NCI-H1436 (cell line): ENCODE measurements at regions not wholly inside any gene's neighbourhood (a gene's known extent, or its start where the extent isn't known, plus 50 kb on each side); places are given as distances from the start of the nearest gene placed in this dataset.

Experiments used
- DNase-seq: peaks from one replicate; lab custom pipeline; 2025; lab: John Stamatoyannopoulos, UW

- DNase-seq = no peak
Observed at GRCh38 chr4:125365731-125366130, 51.0 kb downstream of the FAT4 start.

- no peak for DNase-seq
Observed at GRCh38 chr4:125368146-125368545, 53.4 kb downstream of the FAT4 start.

DNA sequence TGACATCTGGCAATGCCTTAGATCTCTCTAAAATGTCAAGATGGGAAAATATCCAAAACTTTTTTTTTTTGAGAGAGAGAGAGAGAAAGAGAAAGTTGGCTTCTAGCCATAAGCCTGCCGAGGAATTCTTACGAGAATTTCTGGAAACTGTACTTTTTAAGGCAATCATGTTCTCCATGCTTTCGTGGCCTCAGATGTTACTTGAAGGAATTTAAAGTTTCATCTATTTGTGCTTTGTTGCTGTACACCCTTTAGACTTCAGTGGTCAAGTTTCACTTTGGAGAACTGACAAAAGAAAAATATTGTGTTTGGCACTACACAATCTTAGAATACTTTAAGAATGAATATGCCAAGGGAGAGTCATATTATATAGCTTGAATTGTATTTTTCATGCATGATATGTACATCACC, 53.9 kb downstream of the FAT4 start:
- no peak for DNase-seq

DNA sequence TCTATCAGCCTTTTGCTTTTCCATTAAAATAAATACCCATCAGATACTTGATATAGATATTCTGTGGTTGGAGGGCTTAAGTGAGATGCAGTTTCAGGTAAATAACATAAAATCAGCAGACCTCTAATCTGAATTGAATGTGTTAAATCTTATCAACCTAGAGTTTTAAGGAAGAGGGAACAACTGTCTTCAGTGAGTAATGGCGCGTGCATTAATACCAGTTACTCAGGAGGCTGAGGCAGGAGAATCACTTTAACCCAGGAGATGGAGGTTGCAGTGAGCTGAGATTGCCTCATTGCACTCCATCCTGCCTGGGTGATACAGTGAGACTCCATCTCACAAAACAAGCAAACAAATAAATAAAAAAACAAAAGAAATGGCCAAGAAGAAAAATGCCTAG, 54.3 kb downstream of the FAT4 start:
- no peak for DNase-seq

GRCh38 chr4:125370478-125370877, 55.7 kb downstream of the FAT4 start:
- no peak for DNase-seq

DNA sequence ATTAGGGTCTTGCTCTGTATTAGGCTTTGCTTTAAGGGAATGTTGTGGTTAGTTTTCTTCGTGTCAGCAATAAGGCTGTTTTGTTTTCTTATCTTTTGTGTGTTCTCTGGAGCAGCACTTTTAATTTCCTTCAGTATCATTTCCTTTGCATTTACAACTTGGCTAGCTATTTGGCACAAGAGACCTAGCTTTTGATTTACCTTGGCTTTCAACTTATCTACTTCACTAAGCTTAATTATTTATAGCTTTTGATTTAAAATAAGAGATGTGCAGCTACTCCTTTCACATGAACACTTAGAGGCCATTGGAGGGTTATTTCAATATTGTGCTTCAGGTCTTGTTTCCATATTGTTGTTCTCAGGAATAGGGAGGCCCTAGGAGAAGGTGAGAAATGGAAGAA, 68.2 kb downstream of the FAT4 start:
- no peak for DNase-seq

DNA sequence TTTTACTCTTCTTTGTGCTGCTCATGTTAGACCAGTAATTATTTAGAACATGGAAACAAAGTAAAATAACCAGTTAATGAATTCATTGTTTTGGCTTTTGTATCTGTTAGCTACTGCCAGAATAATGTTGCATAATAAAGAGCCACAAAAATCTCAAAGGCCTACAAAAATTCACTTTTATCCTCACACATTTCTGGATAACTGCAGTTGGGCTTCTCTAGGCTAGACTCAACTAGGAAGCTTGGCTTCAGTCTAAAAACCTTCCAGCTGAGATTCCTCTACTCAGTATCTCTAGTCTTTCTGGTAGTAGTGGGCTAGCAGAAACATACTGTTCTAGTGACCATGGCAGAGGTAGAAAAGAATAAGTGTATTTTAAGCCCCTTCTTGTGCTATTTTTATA, 73.0 kb downstream of the FAT4 start:
- no peak for DNase-seq

DNA sequence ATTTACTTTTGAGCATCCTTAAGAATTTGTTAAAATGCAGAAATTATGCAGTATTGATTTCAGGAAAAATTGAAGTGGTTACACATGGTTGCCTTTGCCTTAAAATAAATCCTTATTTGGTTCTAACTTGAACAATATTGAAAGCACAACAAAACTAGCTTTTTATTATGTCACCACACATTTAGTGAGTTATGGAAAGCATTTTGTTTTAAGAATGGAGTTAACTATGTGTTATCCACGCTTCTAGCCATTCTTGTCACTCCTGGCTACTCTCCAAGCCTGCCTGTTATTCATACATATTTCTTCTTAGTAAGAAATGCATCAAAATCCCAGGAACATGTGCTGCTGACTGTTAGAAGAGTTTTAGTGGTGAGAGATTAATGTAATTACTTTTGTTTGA, 73.9 kb downstream of the FAT4 start:
- DNase-seq = no peak

GRCh38 chr4:125389713-125390112, 75.0 kb downstream of the FAT4 start:
- no peak for DNase-seq

DNA sequence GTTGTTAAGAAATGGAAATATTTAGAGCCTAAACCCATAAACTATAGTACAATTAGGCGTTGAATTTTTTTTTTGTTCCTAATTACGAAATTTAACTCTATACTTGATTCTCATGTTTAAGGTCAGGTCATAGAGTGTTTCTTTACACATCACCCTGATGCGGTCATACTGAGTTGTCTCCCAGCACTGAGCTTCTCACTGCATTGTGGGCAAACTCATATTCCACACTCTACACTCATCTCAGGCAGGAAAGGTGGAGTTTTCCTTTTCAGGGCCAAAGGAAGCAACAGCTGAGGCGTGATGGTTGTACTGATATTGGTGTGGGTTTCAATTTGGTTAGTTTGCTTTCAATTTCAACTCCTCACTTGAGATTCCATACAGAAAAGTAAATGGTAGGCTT, 75.4 kb downstream of the FAT4 start:
- DNase-seq = no peak

DNA sequence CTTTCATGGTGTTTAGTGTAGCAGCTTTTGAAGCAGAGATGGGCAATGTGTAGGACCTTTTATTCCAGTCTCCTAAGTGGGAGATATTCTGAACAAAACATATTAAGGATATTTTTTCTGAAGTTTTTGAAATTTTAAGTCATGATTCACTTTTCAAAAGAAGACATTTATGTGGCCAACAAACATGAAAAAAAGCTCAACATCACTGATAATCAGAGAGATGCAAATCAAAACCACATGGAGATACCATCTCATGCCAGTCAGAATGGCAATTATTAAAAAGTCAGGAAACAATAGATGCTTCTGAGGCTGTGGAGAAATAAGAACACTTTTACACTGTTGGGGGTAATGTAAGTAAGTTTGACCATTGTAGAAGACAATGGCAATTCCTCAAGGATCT, 76.0 kb downstream of the FAT4 start:
- DNase-seq = no peak

GRCh38 chr4:125392694-125393093, 77.9 kb downstream of the FAT4 start:
- DNase-seq = no peak

DNA sequence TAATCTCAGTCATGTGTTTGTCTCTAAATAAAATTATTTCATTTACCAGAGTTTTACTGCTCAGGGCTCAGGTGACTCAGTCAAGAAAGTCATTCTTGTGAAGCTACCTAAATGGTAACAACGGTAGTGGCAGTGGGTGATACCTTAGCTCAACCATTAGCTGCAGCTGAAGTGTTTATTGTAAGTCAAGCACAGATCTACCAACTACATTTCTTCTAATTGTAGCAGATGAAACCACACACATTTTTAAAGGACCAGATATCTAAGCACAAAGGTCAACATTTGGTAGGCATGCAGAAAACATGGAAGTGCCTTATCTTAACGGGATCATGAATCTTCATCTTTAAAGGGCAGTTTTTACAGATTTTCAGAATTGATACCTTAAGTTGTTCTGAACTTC, 79.1 kb downstream of the FAT4 start:
- DNase-seq = no peak

DNA sequence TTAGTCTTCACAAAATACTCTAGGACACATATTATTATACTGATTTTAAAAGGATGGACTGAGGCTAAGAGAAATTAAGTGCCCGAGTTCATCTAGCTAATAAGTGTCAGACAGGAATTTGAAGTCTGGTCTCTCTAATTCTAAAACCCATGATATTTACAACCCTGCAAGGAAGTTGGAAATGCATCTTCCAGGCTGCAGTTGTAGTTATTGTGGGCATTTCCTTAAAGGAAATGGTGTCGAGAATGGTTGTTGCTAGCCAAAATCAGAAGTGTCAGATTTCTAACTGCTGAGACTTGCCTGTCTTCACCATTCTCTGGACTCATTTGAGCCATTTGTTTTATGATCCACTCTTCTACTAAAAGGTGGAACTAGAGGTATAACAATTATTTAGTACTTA, 82.5 kb downstream of the FAT4 start:
- DNase-seq = no peak

DNA sequence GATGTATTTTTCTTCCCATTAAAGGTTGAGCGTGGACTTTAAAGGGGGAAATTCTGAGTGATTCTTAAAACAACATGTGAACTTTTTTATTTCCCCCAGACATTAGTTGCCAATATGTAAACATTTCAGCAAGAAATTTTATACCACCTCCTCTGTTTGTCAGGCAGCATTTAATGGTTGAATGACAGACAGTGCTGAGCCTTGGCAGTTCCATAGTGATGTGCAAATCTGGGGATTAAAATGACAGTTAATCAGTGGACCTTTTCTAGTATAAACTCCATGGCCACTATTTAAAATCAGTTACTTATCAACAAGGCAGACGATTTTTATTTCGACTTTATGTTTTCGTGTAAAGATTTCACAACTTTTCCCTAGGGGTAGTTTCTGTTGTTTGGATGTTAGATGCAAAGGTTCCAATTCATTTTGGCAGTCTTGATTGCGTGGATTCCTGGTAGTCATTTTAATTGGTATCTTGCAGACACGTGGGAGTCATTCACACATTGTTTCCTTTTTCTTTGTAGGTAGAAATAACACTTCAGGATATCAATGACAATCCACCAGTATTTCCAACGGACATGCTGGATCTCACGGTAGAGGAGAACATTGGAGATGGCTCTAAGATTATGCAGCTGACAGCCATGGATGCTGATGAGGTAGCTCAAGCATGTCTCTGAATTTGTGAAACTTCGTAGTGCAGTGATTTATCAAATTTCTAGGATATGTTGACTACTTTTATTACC, 83.7 kb downstream of the FAT4 start:
- no peak for DNase-seq

- DNase-seq = no peak
Observed at GRCh38 chr4:125400756-125401155, 86.0 kb downstream of the FAT4 start.

- no peak for DNase-seq
Observed at GRCh38 chr4:125401784-125402183, 87.0 kb downstream of the FAT4 start.

GRCh38 chr4:125420526-125420925, 105.8 kb downstream of the FAT4 start:
- no peak for DNase-seq

DNA sequence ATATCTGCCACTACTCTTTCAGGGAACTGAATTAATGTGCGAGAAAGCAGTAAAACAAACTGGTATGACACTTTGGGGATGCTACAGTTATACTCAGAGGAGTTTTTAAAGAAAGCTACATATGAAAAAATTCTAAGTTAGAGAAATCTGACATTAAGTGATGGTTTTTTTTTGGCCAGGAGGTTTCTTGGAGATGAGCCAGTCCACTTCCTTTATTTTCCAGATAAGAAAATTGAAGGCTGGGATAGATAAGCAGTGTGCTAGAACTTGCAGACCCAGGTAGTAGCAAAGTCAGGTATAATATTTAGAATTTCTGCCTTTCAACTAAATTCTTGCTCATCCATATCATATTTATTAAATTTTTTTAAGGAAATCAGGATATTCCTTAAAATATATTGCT, 106.8 kb downstream of the FAT4 start:
- no peak for DNase-seq

- no peak for DNase-seq
Observed at GRCh38 chr4:125423124-125423523, 108.4 kb downstream of the FAT4 start.

DNA sequence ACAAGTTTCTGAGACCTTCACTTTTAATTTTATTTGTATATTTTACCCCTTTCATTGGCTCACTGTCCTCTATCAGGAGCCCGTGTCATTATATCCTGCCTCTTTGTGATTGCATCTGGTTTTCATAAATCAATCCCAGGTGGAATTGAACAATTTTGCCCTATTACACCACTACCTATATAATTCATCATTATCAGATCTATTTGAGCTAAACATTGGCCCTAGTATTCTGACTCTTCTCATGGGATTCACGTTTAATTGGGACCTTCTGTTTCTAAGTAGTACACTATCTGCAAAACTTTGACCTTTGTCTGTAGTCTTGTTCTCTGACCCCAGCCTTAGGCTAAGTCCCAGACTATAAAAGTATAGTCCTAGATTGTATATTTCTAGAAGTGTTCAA, 114.1 kb downstream of the FAT4 start:
- no peak for DNase-seq

GRCh38 chr4:125430086-125430485, 115.3 kb downstream of the FAT4 start:
- DNase-seq = no peak

GRCh38 chr4:125432078-125432477, 117.3 kb downstream of the FAT4 start:
- no peak for DNase-seq

- no peak for DNase-seq
Observed at GRCh38 chr4:125433453-125433852, 118.7 kb downstream of the FAT4 start.

GRCh38 chr4:125434136-125434535, 119.4 kb downstream of the FAT4 start:
- no peak for DNase-seq
